ENCODE measurements at regions not wholly inside any gene's neighbourhood (a gene's known extent, or its start where the extent isn't known, plus 50 kb on each side); places are given as distances from the start of the nearest gene placed in this dataset.
A peak's percentile ranks its signal among the peaks of the same experiment; 100 is the strongest.
"Not testable (repeated sequence)": the region's sequence is repeated elsewhere in the genome, so short reads cannot be mapped to it uniquely, and the experiment has no call there.

DNA sequence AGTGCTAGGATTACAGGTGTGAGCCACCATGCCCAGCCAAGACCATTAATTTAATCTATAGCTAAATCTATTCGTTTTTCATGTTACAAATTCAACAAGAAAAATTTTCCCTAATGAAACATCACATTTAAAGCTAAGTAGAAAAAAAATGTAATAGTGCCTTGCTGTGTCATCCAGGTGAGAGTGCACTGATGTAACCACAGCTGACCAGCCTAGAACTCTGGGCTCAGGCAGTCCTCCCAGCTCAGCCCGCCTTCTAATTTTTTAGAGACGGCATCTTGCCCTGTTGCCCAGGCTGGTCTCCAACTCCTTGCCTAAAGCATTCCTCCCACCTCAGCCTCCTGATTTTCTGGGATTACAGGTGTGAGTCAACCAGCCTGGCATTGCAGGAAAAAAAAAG lies 109.0 kb downstream of the PPIAL4G start:
- intact Hi-C loops (cut with DNase I; ENCODE audit: low total_unique reads) (no loop called here), in situ Hi-C loops (cut with MboI; ENCODE audit: low pct_ligation_motif_present in 1 of 4, low pct_unique_long_range_greater_than_20kb in 1 of 4, low sequenced_read_pairs in 3 of 4) (no loop called here)
- DNase-seq = no peak
- Histone ChIP-seq H3K36me3 (no peaks in the 10 kb centered on the region), H3K4me3 (no peak overlapping the region), H3K27me3 (no peaks in the 10 kb centered on the region), H3K4me1 (peaks cover 0 to 11% (median 4%) of the 10 kb centered on the region in 4 donors), H3K27ac (no peak overlapping the region), H3K9me3 (no peaks in the 10 kb centered on the region)
- no peak for TF ChIP-seq POLR2AphosphoS5 (IDR thresholded peaks at IDR 0.05)
- TF ChIP-seq POLR2A (IDR thresholded peaks at IDR 0.05) = no peak
- TF ChIP-seq, protein P1, sequence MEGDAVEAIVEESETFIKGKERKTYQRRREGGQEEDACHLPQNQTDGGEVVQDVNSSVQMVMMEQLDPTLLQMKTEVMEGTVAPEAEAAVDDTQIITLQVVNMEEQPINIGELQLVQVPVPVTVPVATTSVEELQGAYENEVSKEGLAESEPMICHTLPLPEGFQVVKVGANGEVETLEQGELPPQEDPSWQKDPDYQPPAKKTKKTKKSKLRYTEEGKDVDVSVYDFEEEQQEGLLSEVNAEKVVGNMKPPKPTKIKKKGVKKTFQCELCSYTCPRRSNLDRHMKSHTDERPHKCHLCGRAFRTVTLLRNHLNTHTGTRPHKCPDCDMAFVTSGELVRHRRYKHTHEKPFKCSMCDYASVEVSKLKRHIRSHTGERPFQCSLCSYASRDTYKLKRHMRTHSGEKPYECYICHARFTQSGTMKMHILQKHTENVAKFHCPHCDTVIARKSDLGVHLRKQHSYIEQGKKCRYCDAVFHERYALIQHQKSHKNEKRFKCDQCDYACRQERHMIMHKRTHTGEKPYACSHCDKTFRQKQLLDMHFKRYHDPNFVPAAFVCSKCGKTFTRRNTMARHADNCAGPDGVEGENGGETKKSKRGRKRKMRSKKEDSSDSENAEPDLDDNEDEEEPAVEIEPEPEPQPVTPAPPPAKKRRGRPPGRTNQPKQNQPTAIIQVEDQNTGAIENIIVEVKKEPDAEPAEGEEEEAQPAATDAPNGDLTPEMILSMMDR (IDR thresholded peaks at IDR 0.05) = no peak
- TF ChIP-seq EP300 (IDR thresholded peaks at IDR 0.05; ENCODE audit: low read depth) = no peak
- WGBS, 2 donors (ENCODE audit: low coverage in 1 of 2) = 95 to 100% methylated on average over 3 of the region's 3 CpGs

- WGBS, 2 donors (ENCODE audit: low coverage in 1 of 2) = 78% methylated on average over 8 of the region's 8 CpGs; no CpG with 5 or more reads in 1 of the 2 donors
- TF ChIP-seq, protein P1 (IDR thresholded peaks at IDR 0.05) = no peak
- TF ChIP-seq POLR2A (IDR thresholded peaks at IDR 0.05) (no peak), POLR2AphosphoS5 (IDR thresholded peaks at IDR 0.05) (no peak), EP300 (IDR thresholded peaks at IDR 0.05; ENCODE audit: low read depth) (no peak)
- intact Hi-C loops (cut with DNase I; ENCODE audit: low total_unique reads) = no loop called here
- Histone ChIP-seq H3K9me3 (no peaks in the 10 kb centered on the region), H3K27ac (peak overlapping the region in 3 of 4 donors; percentile 2 to 48 (median 46)), H3K4me1 (peaks cover 0 to 11% (median 4%) of the 10 kb centered on the region in 4 donors), H3K4me3 (no peak overlapping the region), H3K36me3 (no peaks in the 10 kb centered on the region), H3K27me3 (no peaks in the 10 kb centered on the region)
- no peak for DNase-seq
- in situ Hi-C loops (cut with MboI; ENCODE audit: low pct_ligation_motif_present in 1 of 4, low pct_unique_long_range_greater_than_20kb in 1 of 4, low sequenced_read_pairs in 3 of 4) = no loop called here
Observed at GRCh38 chr1:148373192-148373925, 109.7 kb downstream of the PPIAL4G start.

GRCh38 chr1:148372731-148373130 lies 110.4 kb downstream of the PPIAL4G start:
- H3K27me3 ChIP-seq = no peaks in the 10 kb centered on the region
- intact Hi-C loops (cut with DNase I; ENCODE audit: low total_unique reads) = no loop called here
- in situ Hi-C loops (cut with MboI; ENCODE audit: low pct_ligation_motif_present in 1 of 4, low pct_unique_long_range_greater_than_20kb in 1 of 4, low sequenced_read_pairs in 3 of 4) = no loop called here
- no peak overlapping the region for H3K4me3 ChIP-seq
- H3K27ac ChIP-seq = peak overlapping the region in 3 of 4 donors; percentile 2 to 48 (median 46)
- no peaks in the 10 kb centered on the region for H3K9me3 ChIP-seq
- TF ChIP-seq POLR2A (IDR thresholded peaks at IDR 0.05) (no peak), POLR2AphosphoS5 (IDR thresholded peaks at IDR 0.05) (peak in 1 of 3 donors; percentile 17)
- WGBS, 2 donors (ENCODE audit: low coverage in 1 of 2) = 63 to 67% methylated on average over 1 to 3 of the region's 3 CpGs
- peak; percentile 34 for DNase-seq
- peaks cover 0 to 11% (median 4%) of the 10 kb centered on the region in 4 donors for H3K4me1 ChIP-seq
- H3K36me3 ChIP-seq = no peaks in the 10 kb centered on the region

- Histone ChIP-seq H3K4me1 (peaks cover 0 to 11% (median 4%) of the 10 kb centered on the region in 4 donors), H3K27ac (peak overlapping the region in 3 of 4 donors; percentile 25 to 48 (median 46))
- H3K27me3 ChIP-seq; H3K9me3 ChIP-seq; in situ Hi-C loops (cut with MboI; ENCODE audit: low pct_ligation_motif_present in 1 of 4, low pct_unique_long_range_greater_than_20kb in 1 of 4, low sequenced_read_pairs in 3 of 4); H3K36me3 ChIP-seq; H3K4me3 ChIP-seq; intact Hi-C loops (cut with DNase I; ENCODE audit: low total_unique reads); DNase-seq: not testable (repeated sequence)
- 40 to 84% methylated on average over 1 to 2 of the region's 2 CpGs for WGBS, 2 donors (ENCODE audit: low coverage in 1 of 2)
Observed at GRCh38 chr1:148372051-148372726, 110.9 kb downstream of the PPIAL4G start.

- in situ Hi-C loops (cut with MboI; ENCODE audit: low pct_ligation_motif_present in 1 of 4, low pct_unique_long_range_greater_than_20kb in 1 of 4, low sequenced_read_pairs in 3 of 4) = not testable (repeated sequence)
- peak in 1 of 3 donors; percentile 18 for TF ChIP-seq POLR2AphosphoS5 (IDR thresholded peaks at IDR 0.05)
- TF ChIP-seq, protein P1 (IDR thresholded peaks at IDR 0.05) = peak; percentile 71 to 94 (median 75)
Observed at GRCh38 chr1:148371551-148371994, 111.5 kb downstream of the PPIAL4G start.

GRCh38 chr1:148370661-148371060 lies 112.4 kb downstream of the PPIAL4G start:
- H3K27me3 ChIP-seq; H3K9me3 ChIP-seq; DNase-seq; intact Hi-C loops (cut with DNase I; ENCODE audit: low total_unique reads); in situ Hi-C loops (cut with MboI; ENCODE audit: low pct_ligation_motif_present in 1 of 4, low pct_unique_long_range_greater_than_20kb in 1 of 4, low sequenced_read_pairs in 3 of 4); H3K36me3 ChIP-seq; H3K4me3 ChIP-seq; H3K27ac ChIP-seq: not testable (repeated sequence)
- 73% methylated on average over 5 of the region's 5 CpGs; no CpG with 5 or more reads in 1 of the 2 donors for WGBS, 2 donors (ENCODE audit: low coverage in 1 of 2)
- H3K4me1 ChIP-seq = peaks cover 0 to 11% (median 4%) of the 10 kb centered on the region in 4 donors

More at GRCh38 chr1:148371551-148371994, 111.5 kb downstream of the PPIAL4G start:
- intact Hi-C loops (cut with DNase I; ENCODE audit: low total_unique reads); H3K36me3 ChIP-seq; H3K4me3 ChIP-seq; H3K9me3 ChIP-seq; H3K27me3 ChIP-seq: not testable (repeated sequence)
- peaks cover 0 to 11% (median 4%) of the 10 kb centered on the region in 4 donors for H3K4me1 ChIP-seq
- 8 to 9% methylated on average over 3 to 4 of the region's 4 CpGs for WGBS, 2 donors (ENCODE audit: low coverage in 1 of 2)
- DNase-seq = peak; percentile 79
- H3K27ac ChIP-seq = peak overlapping the region in 2 of 4 donors; percentile 25 to 48

Measured in transverse colon (tissue), 4 donors.